Endothelial cell of umbilical vein (primary cell): ENCODE measurements at regions not wholly inside any gene's neighbourhood (a gene's known extent, or its start where the extent isn't known, plus 50 kb on each side); places are given as distances from the start of the nearest gene placed in this dataset.

ENCODE experiments used
- BruUV-seq: library from RNA; stranded (reverse); fragments of 400-500 nt; replicated peaks from 2 replicates; lab custom pipeline; 2021; lab: Mats Ljungman, UMichigan
- CTCF ChIA-PET: fragments of 300-600, 350-600 bp; sonication (Branson Sonifier 250); formaldehyde crosslinking; loops from one replicate; lab custom pipeline; 2021; ENCODE audit warnings: antibody characterized with exemption, inconsistent platforms; lab: Charles Lee
- POLR2A ChIA-PET: fragments of 300-600, 350-600 bp; sonication (Branson Sonifier 250); formaldehyde crosslinking; loops from one replicate; lab custom pipeline; 2021; ENCODE audit warnings: antibody characterized with exemption, inconsistent platforms; lab: Charles Lee
- DNase-seq: peaks from one replicate; pipeline ENCODE4 v3.0.0-alpha.2; 2011; ENCODE audit warnings: low read depth, low spot score
- FAIRE-seq: peaks from 2 replicates; lab custom pipeline; 2011; peaks lifted over from hg19 to GRCh38; lab: Jason Lieb, UNC
- H2AFZ ChIP-seq: 2 replicates; pipeline ENCODE4 v1.6.0; 2012; ENCODE audit warnings: low read depth, low read length, control low read depth, inconsistent platforms
- H3K27ac ChIP-seq: 2 replicates; pipeline ENCODE4 v1.5.1; 2011; ENCODE audit warnings: low read depth, mild to moderate bottlenecking, control low read depth, low read length, moderate library complexity; ENCODE audit not compliant: insufficient read depth
- H3K27me3 ChIP-seq, 2 experiments: 2 replicates each; pipeline versions ENCODE4 v1.6.0 to v1.6.1; 2011; ENCODE audit warnings: low read length in 2 of 2, mixed read lengths in 1 of 2; ENCODE audit not compliant: control insufficient read depth in 2 of 2, insufficient read depth in 2 of 2
- H3K36me3 ChIP-seq, 2 experiments: 2 replicates in 1 of 2; 3 replicates in 1 of 2; pipeline ENCODE4 v1.5.1; 2011; ENCODE audit warnings: low read length in 2 of 2, mild to moderate bottlenecking in 1 of 2, moderate library complexity in 1 of 2; ENCODE audit not compliant: control insufficient read depth in 2 of 2, insufficient read depth in 2 of 2; ENCODE audit errors: extremely low read depth in 1 of 2
- H3K4me1 ChIP-seq: 3 replicates; pipeline ENCODE4 v1.5.1; 2011; ENCODE audit warnings: mild to moderate bottlenecking, low read length; ENCODE audit not compliant: control insufficient read depth, insufficient read depth; ENCODE audit errors: extremely low read depth
- H3K4me2 ChIP-seq: 2 replicates; pipeline ENCODE4 v1.6.1; 2011; ENCODE audit warnings: low read length, control low read depth, mixed read lengths; ENCODE audit not compliant: insufficient read depth
- H3K4me3 ChIP-seq, 3 experiments: fragments of 200-600 bp in 1 of 3; sonication (generic), shearing (Covaris generic) in 1 of 3; replicated peaks in 1 of 3; 2 replicates each; pipeline ENCODE4 v1.5.1; 2011 to 2016; ENCODE audit warnings: control low read depth in 3 of 3, low read length in 3 of 3, mild to moderate bottlenecking in 2 of 3, inconsistent platforms in 1 of 3, low read depth in 1 of 3, moderate library complexity in 1 of 3; ENCODE audit not compliant: insufficient read depth in 1 of 3
- H3K79me2 ChIP-seq: 2 replicates; pipeline ENCODE4 v1.6.0; 2012; ENCODE audit warnings: low read length, inconsistent platforms; ENCODE audit not compliant: control insufficient read depth, insufficient read depth
- H3K9ac ChIP-seq: replicated peaks from 2 replicates; pipeline ENCODE3; 2011; ENCODE audit warnings: low read length, control low read depth; ENCODE audit not compliant: insufficient read depth; ENCODE audit errors: extremely low read depth
- H3K9me1 ChIP-seq: replicated peaks from 3 replicates; pipeline ENCODE4 v1.6.0; 2011; ENCODE audit warnings: mild to moderate bottlenecking, low read length; ENCODE audit not compliant: control insufficient read depth, insufficient read depth; ENCODE audit errors: extremely low read depth
- H3K9me3 ChIP-seq: replicated peaks from 2 replicates; pipeline ENCODE4 v1.5.1; 2012; ENCODE audit warnings: low read length, inconsistent platforms; ENCODE audit not compliant: control insufficient read depth, insufficient read depth
- H4K20me1 ChIP-seq: replicated peaks from 2 replicates; pipeline ENCODE3; 2011; ENCODE audit warnings: mild to moderate bottlenecking, low read length; ENCODE audit not compliant: control insufficient read depth, insufficient read depth; ENCODE audit errors: extremely low read depth
- EZH2 ChIP-seq: IDR thresholded peaks from 2 replicates; pipeline ENCODE4 v1.6.1; 2012; ENCODE audit warnings: borderline replicate concordance, low read depth, mild to moderate bottlenecking, moderate library complexity, low read length, inconsistent platforms; ENCODE audit not compliant: severe bottlenecking
- FOS ChIP-seq: IDR thresholded peaks from 2 replicates; pipeline ENCODE4 v1.6.1; 2011; ENCODE audit warnings: mild to moderate bottlenecking, low read length, moderate library complexity, borderline replicate concordance; ENCODE audit not compliant: insufficient read depth
- GATA2 ChIP-seq: IDR thresholded peaks from 2 replicates; pipeline ENCODE4 v1.7.0; 2011; ENCODE audit warnings: low read depth, mild to moderate bottlenecking, moderate library complexity, mixed read lengths, low read length; ENCODE audit not compliant: insufficient read length, insufficient read depth
- JUN ChIP-seq: IDR thresholded peaks from 2 replicates; pipeline ENCODE4 v1.6.1; 2011; ENCODE audit warnings: borderline replicate concordance, low read depth; ENCODE audit not compliant: insufficient read length, insufficient read depth
- MAX ChIP-seq: IDR thresholded peaks from 2 replicates; pipeline ENCODE4 v1.6.1; 2011; ENCODE audit not compliant: insufficient read depth, insufficient read length
- MYC ChIP-seq: IDR thresholded peaks from one replicate; pipeline ENCODE4 v1.6.1; 2011; ENCODE audit warnings: mild to moderate bottlenecking, low read depth, low read length
- POLR2A ChIP-seq: IDR thresholded peaks from 2 replicates; pipeline ENCODE4 v1.6.1; 2012; ENCODE audit warnings: low read depth, mild to moderate bottlenecking, control low read depth, low read length
- POLR2AphosphoS5 ChIP-seq: IDR thresholded peaks from 2 replicates; pipeline ENCODE4 v1.6.1; 2012; ENCODE audit warnings: low read depth, mild to moderate bottlenecking, control low read depth, low read length, moderate library complexity; ENCODE audit not compliant: insufficient read depth
- dilution Hi-C: fragments of 300-500 bp; cut with MboI; formaldehyde crosslinking; loops from one replicate; pipeline ENCODE4 v1.15.0; 2019; ENCODE audit warnings: low sequenced_read_pairs; ENCODE audit not compliant: extremely low pct_ligation_motif_present
- intact Hi-C: fragments of 100-400 bp; cut with micrococcal nuclease; formaldehyde crosslinking; loops from one replicate; pipeline ENCODE4 v1.10.0; 2022
- TF ChIP-seq, protein P1 (sequence below), 2 donors: IDR thresholded peaks; 1 replicate in 1 of 2; 2 replicates in 1 of 2; pipeline ENCODE4 v1.5.1; 2011; ENCODE audit warnings: low read length in 2 of 2, mild to moderate bottlenecking in 2 of 2, moderate library complexity in 2 of 2, control low read depth in 1 of 2, inconsistent platforms in 1 of 2, low read depth in 1 of 2; ENCODE audit not compliant: insufficient read depth in 1 of 2; ENCODE audit errors: extremely low read depth in 1 of 2

- DNase-seq (no peak), FAIRE-seq (no peak)
- no peaks in the 10 kb centered on the region for H3K9me1 ChIP-seq
- no peak overlapping the region for H3K4me3 ChIP-seq
- no peak overlapping the region for H2AFZ ChIP-seq
- no peak overlapping the region for H3K27ac ChIP-seq
- H3K9ac ChIP-seq, result no peak overlapping the region
- TF ChIP-seq GATA2 (no peak), FOS (no peak), EZH2 (no peak)
- dilution Hi-C loops (no loop called here), intact Hi-C loops (no loop called here)
- H4K20me1 ChIP-seq, result no peaks in the 10 kb centered on the region
- H3K4me1 ChIP-seq, result no peaks in the 10 kb centered on the region
- no peaks in the 10 kb centered on the region for H3K36me3 ChIP-seq
- H3K27me3 ChIP-seq, result no peaks in the 10 kb centered on the region
- ChIA-PET POLR2A (no interaction called here), CTCF (no interaction called here)
- no peak overlapping the region for H3K4me2 ChIP-seq
- no peaks in the 10 kb centered on the region for H3K9me3 ChIP-seq
- H3K79me2 ChIP-seq, result no peaks in the 10 kb centered on the region
- BruUV-seq, result no TSS peak
These were observed 416.6 kb upstream of the AZI2 start for GRCh38 chr3:28765194-28765593.

GRCh38 chr3:28768439-28768838 lies 419.8 kb upstream of the AZI2 start:
- no TSS peak for BruUV-seq
- FAIRE-seq, result no peak
- intact Hi-C loops (no loop called here), dilution Hi-C loops (no loop called here)
- ChIA-PET POLR2A (interaction anchor here (0.7 kb wide), 1 partner anchor 82 kb away, joined by 3 read pairs; no protein-coding TSS in a partner anchor), CTCF (interaction anchor here (1.2 kb wide), 1 partner anchor 9 kb away, joined by 3 read pairs; no protein-coding TSS in a partner anchor)
- TF ChIP-seq POLR2A (no peak), MAX (no peak), POLR2AphosphoS5 (no peak), FOS (no peak), JUN (no peak), GATA2 (no peak), MYC (no peak), EZH2 (no peak)
- TF ChIP-seq, protein P1, sequence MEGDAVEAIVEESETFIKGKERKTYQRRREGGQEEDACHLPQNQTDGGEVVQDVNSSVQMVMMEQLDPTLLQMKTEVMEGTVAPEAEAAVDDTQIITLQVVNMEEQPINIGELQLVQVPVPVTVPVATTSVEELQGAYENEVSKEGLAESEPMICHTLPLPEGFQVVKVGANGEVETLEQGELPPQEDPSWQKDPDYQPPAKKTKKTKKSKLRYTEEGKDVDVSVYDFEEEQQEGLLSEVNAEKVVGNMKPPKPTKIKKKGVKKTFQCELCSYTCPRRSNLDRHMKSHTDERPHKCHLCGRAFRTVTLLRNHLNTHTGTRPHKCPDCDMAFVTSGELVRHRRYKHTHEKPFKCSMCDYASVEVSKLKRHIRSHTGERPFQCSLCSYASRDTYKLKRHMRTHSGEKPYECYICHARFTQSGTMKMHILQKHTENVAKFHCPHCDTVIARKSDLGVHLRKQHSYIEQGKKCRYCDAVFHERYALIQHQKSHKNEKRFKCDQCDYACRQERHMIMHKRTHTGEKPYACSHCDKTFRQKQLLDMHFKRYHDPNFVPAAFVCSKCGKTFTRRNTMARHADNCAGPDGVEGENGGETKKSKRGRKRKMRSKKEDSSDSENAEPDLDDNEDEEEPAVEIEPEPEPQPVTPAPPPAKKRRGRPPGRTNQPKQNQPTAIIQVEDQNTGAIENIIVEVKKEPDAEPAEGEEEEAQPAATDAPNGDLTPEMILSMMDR (IDR thresholded peaks at IDR 0.05; ENCODE audit: extremely low read depth in 1 of 2, insufficient read depth in 1 of 2, low read depth in 1 of 2, low read length in 2 of 2), result no peak
- DNase-seq, result no peak
- no peaks in the 10 kb centered on the region for H3K9me1 ChIP-seq
- H3K4me3 ChIP-seq, result no peak overlapping the region
- H3K27me3 ChIP-seq, result no peaks in the 10 kb centered on the region
- no peaks in the 10 kb centered on the region for H3K79me2 ChIP-seq
- H3K9me3 ChIP-seq, result no peaks in the 10 kb centered on the region
- no peak overlapping the region for H3K4me2 ChIP-seq
- no peaks in the 10 kb centered on the region for H3K4me1 ChIP-seq
- no peaks in the 10 kb centered on the region for H4K20me1 ChIP-seq
- no peak overlapping the region for H2AFZ ChIP-seq
- H3K36me3 ChIP-seq, result no peaks in the 10 kb centered on the region
- no peak overlapping the region for H3K9ac ChIP-seq
- no peak overlapping the region for H3K27ac ChIP-seq
